NCI-H2196 (cell line): ENCODE measurements at regions not wholly inside any gene's neighbourhood (a gene's known extent, or its start where the extent isn't known, plus 50 kb on each side); places are given as distances from the start of the nearest gene placed in this dataset.

Source experiments
- DNase-seq: peaks from one replicate; lab custom pipeline; 2025; ENCODE audit not compliant: unreplicated experiment; lab: John Stamatoyannopoulos, UW

DNA sequence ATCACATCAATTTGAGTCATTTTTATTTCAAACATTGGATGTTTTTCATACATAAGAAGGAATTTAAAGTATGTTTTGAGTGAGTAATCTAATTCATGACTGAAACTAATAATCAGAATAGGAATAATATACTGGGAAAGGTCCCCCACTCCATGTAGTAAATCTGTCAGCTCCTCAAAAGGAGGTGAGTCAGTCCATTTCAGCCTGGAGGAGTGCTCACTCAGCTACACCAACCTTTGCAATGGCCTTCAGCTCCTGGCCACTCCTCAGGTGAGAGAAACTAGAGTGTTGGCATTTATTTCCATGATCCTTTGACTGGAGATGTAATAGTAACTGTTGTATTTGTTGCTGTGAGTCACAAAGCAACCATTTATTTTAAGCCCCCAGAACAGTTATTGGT lies 744.9 kb upstream of the ARRDC4 start:
- no peak for DNase-seq

DNA sequence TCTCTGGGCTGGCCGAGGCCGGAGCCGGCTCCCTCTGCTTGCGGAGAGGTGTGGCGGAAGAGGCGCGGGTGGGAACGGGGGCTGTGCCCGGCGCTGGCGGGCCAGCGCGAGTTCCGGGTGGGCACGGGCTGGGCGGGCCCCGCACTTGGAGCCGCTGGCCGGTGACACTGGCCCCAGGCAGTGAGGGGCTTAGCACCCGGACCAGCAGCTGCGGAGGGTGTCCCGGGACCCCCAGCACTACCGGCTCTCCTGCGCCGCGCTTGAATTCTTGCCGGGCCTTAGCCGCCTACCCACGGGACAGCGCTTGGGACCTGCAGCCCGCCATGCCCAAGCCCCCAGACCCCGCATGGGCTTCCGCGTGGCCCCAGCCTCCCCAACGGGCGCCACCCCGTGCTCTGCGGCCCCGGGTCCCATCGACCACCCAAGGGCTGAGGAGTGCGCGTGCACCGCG lies 736.3 kb upstream of the ARRDC4 start:
- DNase-seq = no peak

DNA sequence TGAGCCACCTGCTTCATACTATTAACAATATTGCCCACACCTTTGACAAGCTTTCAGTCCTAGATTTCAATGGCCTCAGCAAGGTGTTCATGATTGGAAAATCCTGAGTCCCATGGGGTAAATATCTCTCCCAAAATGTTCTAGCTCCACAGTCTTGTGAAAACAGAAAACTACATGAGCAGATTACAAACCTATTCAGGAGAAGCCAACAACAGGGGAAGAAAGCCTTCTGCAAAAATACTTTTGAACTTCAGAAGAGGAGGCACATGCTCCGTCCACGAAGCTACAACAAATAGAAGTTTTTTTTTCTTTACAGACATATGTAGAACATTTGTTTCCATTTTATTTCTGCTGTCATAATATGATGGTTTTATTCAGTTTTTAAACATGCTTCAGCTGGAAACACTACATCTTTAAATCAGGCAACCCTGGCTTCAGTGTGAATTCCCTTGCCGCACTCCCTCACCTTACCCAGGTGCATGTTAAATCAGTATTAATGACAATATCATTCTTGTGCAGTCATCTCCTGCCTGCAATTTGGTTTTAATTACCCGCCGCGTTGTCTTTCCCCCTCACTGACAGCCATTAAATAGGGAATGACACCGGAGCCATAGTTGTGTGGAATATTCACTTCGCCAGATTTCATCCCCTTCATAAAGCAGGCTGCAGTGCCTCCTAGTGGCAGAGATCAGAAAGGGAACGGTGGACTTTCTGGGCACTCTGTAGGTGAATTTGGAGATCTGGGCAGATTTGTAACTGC lies 725.5 kb upstream of the ARRDC4 start:
- DNase-seq = peak; percentile 18

DNA sequence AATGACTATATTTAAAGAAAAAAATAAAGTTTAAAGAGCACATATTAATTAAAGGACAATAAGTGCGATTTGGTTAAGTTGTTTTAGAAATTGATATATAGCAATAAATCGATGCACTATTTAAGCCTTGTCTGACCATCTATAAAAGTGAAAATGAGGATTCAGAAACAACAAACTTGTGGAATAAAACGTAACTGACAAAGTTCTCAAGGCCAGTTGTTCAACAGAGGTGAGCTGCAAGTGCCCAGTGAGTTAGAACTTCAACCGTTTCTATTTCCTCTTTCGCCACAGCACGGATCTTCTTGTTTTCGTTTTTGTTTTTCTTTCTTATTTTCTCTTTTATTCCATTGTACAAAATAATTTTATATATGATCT lies 724.9 kb upstream of the ARRDC4 start:
- DNase-seq = no peak

DNA sequence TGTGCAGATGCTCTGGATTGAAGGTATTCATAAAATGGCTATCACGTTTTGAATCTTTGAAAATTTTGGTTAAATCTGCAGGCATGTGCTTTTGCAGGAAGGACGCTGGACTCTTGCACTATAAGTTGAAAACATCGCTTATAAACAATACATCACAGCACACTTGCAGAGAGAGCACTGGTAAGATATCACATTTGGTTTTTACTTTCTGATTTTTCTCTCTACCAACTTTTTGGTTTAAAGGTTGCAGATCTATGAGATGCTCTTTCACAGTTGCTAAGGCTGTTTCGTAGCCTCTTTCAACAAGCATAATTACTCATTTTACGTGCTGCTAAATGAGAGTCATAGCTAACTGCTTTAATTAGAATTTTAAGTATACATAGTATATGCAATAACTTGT lies 724.4 kb upstream of the ARRDC4 start:
- DNase-seq = no peak

DNA sequence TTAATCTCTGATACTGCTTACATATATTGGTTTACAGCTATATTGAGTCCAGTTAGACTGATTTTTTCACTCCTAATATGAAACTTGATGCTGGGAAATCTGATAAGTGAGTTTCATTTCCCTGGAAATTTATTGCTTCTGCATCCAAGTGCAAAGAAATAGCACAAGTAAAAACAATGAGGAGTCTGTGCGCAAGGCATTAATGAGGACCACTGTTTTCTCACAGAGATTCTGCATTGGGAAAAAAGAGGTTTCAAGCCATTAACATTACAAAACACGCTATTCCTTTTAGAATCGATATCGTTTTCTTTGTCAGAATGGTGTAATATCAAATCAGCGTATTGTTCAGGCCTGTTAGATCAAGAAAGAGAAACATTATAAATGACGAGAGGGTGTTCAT lies 723.3 kb upstream of the ARRDC4 start:
- DNase-seq = no peak

DNA sequence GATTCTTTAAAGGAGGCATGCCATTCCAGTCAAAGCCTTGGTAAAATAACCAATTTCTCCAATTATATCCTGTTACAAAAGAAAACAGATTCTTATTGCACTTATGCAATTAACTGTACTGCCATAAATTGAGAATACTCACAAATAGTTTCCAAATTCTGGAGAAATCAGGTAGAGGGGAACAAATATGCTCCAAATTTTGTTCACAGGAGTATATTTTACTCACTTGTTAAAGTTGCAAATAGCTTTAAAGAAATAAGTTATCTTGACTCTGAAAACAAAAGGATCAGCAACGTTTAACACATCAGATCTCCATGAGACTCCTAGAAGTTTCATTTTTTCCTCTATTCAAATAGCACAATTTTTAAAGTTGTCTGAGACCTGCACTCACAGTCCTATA lies 712.1 kb upstream of the ARRDC4 start:
- DNase-seq = no peak

DNA sequence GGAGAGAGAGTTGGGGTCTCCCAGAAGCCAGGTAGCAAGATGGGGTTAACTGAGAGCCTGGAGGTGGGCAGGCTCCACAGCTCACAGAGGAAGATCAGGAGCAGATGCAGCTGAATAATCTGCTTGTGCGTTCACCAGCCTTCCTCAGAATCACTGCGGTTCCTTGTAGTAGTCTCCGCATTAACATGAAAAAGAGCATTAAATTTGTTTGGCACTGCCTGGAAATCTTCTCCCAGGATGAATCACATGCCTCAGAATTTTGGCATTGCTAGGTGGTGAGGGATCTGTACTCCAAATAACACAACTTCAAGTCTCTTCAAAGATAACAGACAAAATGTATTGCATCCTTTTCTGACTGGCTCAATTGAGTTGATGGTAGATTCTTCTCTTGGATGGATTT lies 700.6 kb upstream of the ARRDC4 start:
- DNase-seq = no peak

DNA sequence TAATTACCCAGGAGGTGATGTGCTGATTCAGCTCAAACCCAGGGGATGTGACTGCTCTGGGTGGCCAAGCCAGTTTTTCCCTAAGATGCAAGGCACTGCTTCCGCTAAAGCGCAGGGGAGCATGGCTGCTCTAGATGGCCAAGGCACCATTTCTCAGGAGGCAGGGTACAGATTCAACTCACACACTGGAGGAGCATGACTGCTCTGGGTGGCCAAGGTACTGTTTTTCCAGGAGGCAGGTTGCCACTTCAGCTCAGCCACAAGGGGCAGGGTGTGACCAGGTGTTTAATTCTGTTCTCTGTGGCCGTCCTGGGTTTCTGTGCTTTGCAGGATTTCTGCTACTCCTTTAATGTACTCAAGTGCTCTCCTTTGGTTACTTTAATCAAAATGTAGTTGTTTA lies 659.3 kb upstream of the ARRDC4 start:
- DNase-seq = no peak

DNA sequence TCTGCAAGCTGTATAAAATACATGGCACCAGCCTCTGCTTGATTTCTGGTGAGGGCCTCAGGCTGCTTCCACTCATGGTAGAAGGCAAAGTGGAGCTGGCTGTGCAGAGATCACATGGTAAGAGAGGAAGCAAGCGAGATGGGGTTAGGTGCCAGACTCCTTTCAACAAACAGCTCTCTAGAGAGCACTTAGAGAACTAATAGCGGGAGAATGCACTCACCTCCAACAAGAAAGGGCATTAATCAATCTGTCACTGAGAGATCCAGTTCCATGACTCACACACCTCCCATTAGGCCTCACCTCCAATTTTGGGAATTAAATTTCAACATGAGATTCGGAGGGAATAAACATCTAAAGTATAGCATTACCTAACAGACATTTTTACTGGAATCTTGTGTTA lies 644.1 kb upstream of the ARRDC4 start:
- DNase-seq = no peak

DNA sequence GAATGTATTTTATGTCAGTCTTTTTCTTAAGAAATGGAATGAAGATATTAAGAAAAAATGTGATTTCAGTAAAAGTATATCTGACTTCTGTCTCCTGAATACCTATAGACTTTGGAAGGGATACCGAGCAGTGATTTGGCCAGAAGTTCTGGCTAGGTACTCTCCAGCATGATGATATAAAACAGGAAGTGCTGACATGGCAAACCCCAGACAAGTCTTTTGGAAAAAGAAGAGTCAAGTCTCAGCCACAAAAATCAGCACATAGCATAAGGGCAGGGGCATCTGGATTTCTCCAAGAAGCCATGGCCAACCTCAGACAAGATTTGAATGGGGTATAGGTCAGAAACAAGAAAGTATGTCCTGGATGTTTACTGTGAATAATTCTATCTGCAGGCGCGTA lies 643.3 kb upstream of the ARRDC4 start:
- no peak for DNase-seq

DNA sequence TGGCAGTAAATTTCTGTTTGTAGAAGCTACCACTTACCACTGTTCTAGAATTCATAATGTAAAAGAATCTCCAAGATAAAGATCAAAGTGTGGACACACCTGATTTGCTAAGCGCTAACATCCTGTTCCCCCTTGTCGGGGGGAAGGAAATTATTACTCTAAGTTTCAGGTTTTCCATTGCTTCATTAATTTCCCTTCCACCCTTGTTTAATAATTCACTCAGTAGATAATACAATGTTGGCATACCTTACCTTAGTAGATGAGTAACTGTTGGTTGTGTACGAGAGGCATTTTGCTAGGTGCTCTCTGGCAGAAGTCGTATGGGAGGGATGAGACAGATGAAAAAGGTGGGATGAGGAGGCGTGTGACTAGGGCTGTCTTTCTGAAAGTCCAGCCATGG lies 641.2 kb upstream of the ARRDC4 start:
- DNase-seq = no peak

DNA sequence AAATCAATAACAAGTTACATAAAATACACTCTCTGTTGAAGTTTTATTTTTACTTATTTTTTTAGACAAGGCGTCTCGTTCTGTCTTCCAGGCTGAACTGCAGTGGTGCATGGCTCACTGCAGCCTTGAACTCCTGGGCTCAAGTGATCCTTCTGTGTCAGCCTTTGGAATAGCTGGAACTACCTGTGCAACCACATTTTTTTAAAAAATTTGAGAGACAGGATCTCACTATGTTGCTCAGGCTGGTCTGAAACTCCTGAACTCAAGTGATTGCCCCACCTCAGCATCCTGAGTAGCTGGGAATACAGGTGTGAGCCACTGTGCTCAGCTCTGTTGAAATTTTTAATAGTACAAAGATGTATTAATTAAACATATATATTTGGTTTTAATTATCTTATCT lies 614.3 kb upstream of the ARRDC4 start:
- no peak for DNase-seq

DNA sequence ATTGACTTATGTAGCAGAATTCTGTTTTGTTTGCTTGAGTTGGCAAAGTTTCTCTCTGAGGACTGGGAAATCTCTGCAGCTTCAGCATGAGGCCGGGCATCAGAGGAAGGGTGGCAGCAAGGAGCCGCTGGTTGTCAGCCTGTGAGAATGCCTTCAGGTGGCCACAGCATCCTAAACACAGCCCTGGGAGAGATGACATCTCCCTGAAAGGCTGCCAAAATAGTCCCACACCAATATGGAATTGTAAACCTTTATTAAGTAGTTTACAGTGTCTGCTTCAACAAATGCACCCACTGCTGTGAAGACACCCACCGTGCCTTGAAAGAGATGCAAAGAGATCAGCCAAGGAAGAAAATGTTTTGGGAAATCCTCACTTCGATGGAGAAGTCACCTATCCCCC lies 609.7 kb upstream of the ARRDC4 start:
- DNase-seq = no peak

DNA sequence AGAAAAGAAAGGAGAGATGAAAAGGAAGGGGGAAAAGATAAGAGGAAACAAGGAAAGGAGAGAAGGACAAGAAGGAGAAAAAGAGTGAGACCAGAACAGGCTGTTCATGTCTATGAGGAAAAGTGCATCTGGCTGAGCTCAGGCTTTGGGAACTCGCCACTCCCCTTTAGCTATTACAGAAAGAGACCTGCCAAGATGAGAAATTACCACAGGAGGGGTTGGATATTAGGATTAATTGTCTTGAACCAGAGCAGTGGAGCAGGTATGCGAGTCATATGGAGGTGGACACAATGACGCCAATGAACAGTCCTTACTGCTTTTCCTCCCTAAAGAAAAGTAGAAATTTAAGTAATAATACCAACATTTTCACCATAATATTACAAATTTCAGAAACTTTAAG lies 577.0 kb upstream of the ARRDC4 start:
- DNase-seq = no peak

DNA sequence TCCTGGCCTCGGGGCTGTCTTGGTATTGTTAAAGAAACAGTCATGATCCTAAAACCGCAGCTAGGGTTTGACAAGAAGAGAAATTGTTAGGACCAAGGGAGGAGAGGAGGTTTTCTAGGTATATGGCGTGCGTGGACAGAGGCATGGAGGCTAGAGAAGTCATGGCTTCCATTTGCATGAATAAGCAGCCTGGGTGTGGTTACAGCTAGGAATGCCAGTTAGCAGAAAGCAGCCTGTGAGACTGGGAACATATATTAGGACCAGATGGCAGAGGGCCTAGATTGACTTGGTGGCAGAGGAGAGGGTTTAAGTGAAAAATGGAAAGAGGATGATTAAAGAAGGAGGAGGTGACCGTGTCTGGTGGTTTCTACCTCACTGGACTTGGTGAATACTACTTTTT lies 573.6 kb upstream of the ARRDC4 start:
- no peak for DNase-seq

DNA sequence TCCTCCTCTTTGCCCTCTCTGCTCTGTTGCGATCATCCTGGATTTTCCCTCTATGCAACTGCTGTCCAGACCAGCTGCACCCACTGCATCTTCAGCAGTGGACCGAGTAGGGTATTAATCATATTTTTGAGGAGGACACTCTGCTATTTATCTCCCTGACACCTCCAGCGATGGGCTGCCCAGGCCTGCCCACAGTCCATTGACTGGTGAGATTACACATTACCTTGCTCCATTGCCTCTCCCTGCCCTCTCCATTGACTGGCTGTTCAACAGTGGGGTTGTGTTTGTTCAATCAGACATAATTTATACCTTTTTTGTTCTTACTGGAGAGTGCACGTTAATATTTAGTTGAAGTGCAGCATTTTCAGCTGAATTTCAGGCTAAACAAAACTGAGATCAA lies 559.3 kb upstream of the ARRDC4 start:
- no peak for DNase-seq

DNA sequence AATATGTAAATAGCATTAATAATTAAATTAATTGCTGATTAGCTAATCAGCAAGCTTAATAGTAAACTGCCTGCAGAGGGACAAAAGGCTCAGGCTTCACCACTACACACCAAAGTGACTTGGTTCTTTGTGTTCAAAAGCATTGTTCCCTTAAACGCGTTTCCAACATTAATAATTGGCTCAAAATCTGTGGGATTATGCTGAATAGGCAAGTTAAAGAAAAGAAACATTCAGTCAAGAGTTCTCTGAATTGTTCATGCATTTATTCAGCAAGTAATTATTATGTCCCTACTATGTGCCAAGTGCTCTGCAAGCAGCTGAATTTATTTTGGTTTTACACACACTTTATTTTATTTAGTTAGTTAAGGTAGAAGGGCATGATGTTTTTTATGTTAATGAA lies 558.5 kb upstream of the ARRDC4 start:
- DNase-seq = no peak

DNA sequence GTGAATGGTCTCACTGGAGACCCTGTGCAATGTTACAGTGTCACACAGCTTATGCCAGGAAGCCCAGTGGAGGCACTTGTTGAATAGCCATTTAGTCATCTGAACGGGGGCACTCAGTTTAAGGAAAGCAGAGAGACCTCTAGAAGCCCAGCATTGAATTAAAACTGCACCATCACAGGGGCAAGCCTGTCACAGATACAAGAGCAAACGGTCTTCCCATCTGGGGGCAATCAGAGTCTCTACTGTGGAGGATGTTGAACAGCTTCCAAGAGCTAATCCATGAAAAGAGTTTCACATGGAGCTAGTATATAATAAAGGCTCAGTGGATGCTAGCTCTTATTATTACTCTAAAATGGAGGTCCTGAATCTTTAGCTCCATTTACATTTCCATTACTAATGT lies 553.7 kb upstream of the ARRDC4 start:
- no peak for DNase-seq

DNA sequence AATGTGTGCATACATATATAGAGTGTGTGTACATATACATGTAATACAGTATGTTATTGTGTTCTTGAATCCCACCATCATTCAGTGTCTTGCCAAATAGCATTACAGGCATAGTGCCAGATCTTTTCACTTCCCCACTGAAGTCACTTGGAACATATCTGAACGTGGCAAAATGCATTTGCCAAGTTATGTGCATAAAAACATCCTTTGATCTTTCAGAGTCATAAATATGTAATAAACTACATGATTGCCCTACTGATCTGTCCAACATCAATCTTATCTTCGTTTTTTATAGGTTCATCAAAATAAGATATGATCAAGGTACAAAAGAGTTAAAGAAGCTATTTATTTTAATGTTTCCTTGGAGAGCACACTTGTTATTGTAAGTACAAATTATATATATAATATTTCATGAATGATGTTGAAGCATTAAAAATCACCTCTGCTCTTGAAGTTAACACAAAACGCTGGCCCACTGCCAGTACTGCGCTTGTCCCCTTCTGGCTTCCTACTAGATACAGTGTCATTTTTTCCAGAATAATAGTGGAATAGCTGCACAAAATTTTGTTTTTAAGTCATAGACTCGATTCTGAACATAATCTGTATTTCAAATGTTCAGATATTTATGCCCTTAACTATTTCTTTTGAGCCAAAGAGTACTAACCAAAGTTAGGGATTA lies 549.5 kb upstream of the ARRDC4 start:
- DNase-seq = no peak

DNA sequence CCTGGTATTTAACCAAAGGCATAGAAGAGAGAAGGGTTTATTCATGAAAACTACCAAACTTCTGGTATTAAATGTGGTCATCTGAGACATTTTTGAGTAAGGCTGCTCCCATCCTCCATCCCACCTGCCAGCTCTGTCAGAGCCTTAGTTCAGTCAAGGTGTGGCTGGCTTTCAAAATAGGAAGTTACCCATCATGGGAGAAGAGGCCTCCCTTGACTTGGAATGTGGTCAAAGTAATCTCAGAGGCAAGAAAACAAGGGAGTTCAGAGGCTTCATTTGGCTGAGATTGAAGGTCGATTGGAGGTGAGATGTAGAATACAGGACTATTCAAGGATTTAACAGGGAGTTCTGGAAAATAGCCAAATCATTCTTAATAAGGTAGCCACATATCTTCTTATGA lies 540.4 kb upstream of the ARRDC4 start:
- DNase-seq = no peak

DNA sequence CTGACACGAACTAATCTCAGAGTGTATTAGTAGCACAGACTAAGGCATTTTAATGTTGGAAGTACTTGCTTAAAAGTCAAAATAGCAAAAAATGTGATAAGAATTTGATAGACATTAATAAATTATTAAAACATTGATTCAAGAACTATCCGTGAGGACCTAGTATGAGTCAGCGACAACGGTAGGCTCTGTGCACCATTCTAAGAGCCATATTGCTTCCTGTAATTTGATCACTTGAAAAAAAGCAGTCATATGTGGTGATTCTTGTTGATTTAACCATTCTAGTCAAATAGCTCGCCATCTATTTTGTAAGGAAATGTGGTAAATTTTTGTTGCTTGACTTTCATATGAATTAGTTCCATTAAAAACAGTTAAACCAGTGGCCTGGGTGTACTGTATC lies 534.9 kb upstream of the ARRDC4 start:
- DNase-seq = no peak

DNA sequence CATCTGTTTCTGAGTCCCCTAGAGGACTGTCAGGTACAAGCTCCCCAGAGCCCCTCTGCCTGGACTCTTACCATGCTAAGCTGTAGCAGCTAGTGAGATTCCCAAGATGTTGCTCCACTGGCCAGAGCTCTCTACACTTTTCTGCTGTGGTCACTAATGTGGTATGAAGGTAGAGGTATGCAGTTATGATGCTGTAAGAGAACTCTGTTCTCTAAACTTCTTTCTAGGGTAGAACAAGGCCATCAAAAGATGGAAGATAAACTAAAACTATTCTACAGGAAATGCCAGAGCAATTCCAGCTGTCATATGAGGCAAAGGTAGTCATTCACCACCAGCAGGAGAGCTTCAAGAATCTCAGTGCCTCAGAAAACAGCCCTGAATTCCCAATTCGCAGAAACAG lies 517.4 kb upstream of the ARRDC4 start:
- DNase-seq = no peak
